Kidney (tissue), 13 donors: ENCODE measurements at regions not wholly inside any gene's neighbourhood (a gene's known extent, or its start where the extent isn't known, plus 50 kb on each side); places are given as distances from the start of the nearest gene placed in this dataset.
A peak's percentile ranks its signal among the peaks of the same experiment; 100 is the strongest.
"Not testable (repeated sequence)": the region's sequence is repeated elsewhere in the genome, so short reads cannot be mapped to it uniquely, and the experiment has no call there.

Experiments
- DNase-seq, 5 donors: peaks; one replicate each; pipeline ENCODE4 v3.0.0-alpha.2; 2013 to 2020
- FAIRE-seq: peaks from 2 replicates; lab custom pipeline; 2012; peaks lifted over from hg19 to GRCh38; lab: Jason Lieb, UNC
- H3K27ac ChIP-seq, 2 donors: one replicate each; pipeline ENCODE4 v1.7.0; 2013; ENCODE audit warnings: low read depth in 2 of 2, low read length in 2 of 2, inconsistent platforms in 1 of 2
- H3K27me3 ChIP-seq: one replicate; pipeline ENCODE4 v1.7.1; 2013; ENCODE audit warnings: low read length, inconsistent platforms; ENCODE audit not compliant: control insufficient read depth, insufficient read depth
- H3K36me3 ChIP-seq, 3 donors: one replicate each; pipeline versions ENCODE4 v1.7.0 to v1.7.1; 2013; ENCODE audit warnings: low read length in 3 of 3, control low read depth in 1 of 3, inconsistent platforms in 1 of 3; ENCODE audit not compliant: insufficient read depth in 3 of 3, control insufficient read depth in 2 of 3
- H3K4me1 ChIP-seq, 3 donors: one replicate each; pipeline versions ENCODE4 v1.7.0 to v1.7.1; 2013; ENCODE audit warnings: low read length in 3 of 3, inconsistent platforms in 1 of 3, low read depth in 1 of 3; ENCODE audit not compliant: control insufficient read depth in 2 of 3, insufficient read depth in 2 of 3
- H3K4me3 ChIP-seq, 3 donors: one replicate each; pipeline versions ENCODE4 v1.7.0 to v1.8.1; 2013; ENCODE audit warnings: low read length in 3 of 3, control low read depth in 1 of 3, inconsistent platforms in 1 of 3
- H3K9ac ChIP-seq, 3 donors: one replicate each; pipeline versions ENCODE4 v1.7.0 to v1.7.1; 2013; ENCODE audit warnings: low read length in 3 of 3, control low read depth in 1 of 3, inconsistent platforms in 1 of 3
- H3K9me3 ChIP-seq, 3 donors: one replicate each; pipeline versions ENCODE4 v1.7.0 to v1.7.1; 2013; ENCODE audit warnings: low read length in 3 of 3, control low read depth in 1 of 3, inconsistent platforms in 1 of 3; ENCODE audit not compliant: control insufficient read depth in 2 of 3, insufficient read depth in 1 of 3
- CTCF ChIP-seq: IDR thresholded peaks from 3 replicates; pipeline ENCODE4 v1.5.1; 2012; ENCODE audit warnings: mild to moderate bottlenecking, moderate library complexity, borderline replicate concordance; ENCODE audit not compliant: insufficient read depth; ENCODE audit errors: extremely low read depth
- intact Hi-C: fragments of 100-400 bp; cut with DNase I; formaldehyde crosslinking; loops from one replicate; pipeline ENCODE4 v1.11.1; 2022
- donor health status: control.
- donor health status: control.
- donor health status: control.
- donor health status: control.
- donor health status: control.
- donor health status: DM: yes; HTN: yes; CAD: no.
- donor health status: Normal renal cell carcinoma (clear cell type).

- intact Hi-C loops, H3K4me1 ChIP-seq, H3K36me3 ChIP-seq, H3K27me3 ChIP-seq, FAIRE-seq, H3K27ac ChIP-seq, H3K9me3 ChIP-seq, H3K4me3 ChIP-seq, H3K9ac ChIP-seq: not testable (repeated sequence)
- peak in 1 of 5 donors; percentile 12 for DNase-seq
Observed at GRCh38 chr16:29205151-29205550, 201.4 kb downstream of the NPIPB11 start.

- Histone ChIP-seq H3K9ac (no peak overlapping the region), H3K27me3 (no peaks in the 10 kb centered on the region), H3K27ac (no peak overlapping the region), H3K9me3 (no peaks in the 10 kb centered on the region), H3K4me3 (no peak overlapping the region), H3K4me1 (no peaks in the 10 kb centered on the region), H3K36me3 (no peaks in the 10 kb centered on the region)
- DNase-seq, result peak in 2 of 5 donors; percentile 16 to 42
- no peak for FAIRE-seq
- TF ChIP-seq CTCF, result no peak
- intact Hi-C loops, result no loop called here
Observed at GRCh38 chr16:29204806-29205135, 201.7 kb downstream of the NPIPB11 start.

GRCh38 chr16:29203933-29204805 lies 202.3 kb downstream of the NPIPB11 start:
- H3K9ac ChIP-seq, H3K9me3 ChIP-seq, H3K27me3 ChIP-seq, intact Hi-C loops, H3K36me3 ChIP-seq, H3K4me1 ChIP-seq, FAIRE-seq, H3K4me3 ChIP-seq, H3K27ac ChIP-seq: not testable (repeated sequence)
- DNase-seq, result peak in 2 of 5 donors; percentile 28 to 35

GRCh38 chr16:29203046-29203932 lies 203.2 kb downstream of the NPIPB11 start:
- peak in 2 of 5 donors; percentile 27 to 48 for DNase-seq
- H3K9me3 ChIP-seq, H3K9ac ChIP-seq, H3K27ac ChIP-seq, H3K27me3 ChIP-seq, H3K36me3 ChIP-seq, H3K4me3 ChIP-seq, FAIRE-seq, intact Hi-C loops, H3K4me1 ChIP-seq: not testable (repeated sequence)

GRCh38 chr16:29202642-29203041 lies 203.9 kb downstream of the NPIPB11 start:
- H3K36me3 ChIP-seq, H3K27me3 ChIP-seq, H3K4me1 ChIP-seq, H3K9me3 ChIP-seq, H3K9ac ChIP-seq, intact Hi-C loops, H3K27ac ChIP-seq, FAIRE-seq, H3K4me3 ChIP-seq: not testable (repeated sequence)
- DNase-seq, result peak in 2 of 5 donors; percentile 23 to 36

GRCh38 chr16:29202025-29202632 lies 204.4 kb downstream of the NPIPB11 start:
- H3K36me3 ChIP-seq, H3K27ac ChIP-seq, H3K9me3 ChIP-seq, H3K4me1 ChIP-seq, H3K27me3 ChIP-seq, FAIRE-seq, intact Hi-C loops, H3K9ac ChIP-seq, H3K4me3 ChIP-seq: not testable (repeated sequence)
- peak in 3 of 5 donors; percentile 23 to 37 (median 24) for DNase-seq
